Tibial artery (tissue), 4 donors: ENCODE measurements at regions not wholly inside any gene's neighbourhood (a gene's known extent, or its start where the extent isn't known, plus 50 kb on each side); places are given as distances from the start of the nearest gene placed in this dataset.

Experiments used
- DNase-seq, 2 donors: peaks; one replicate each; pipeline ENCODE4 v3.0.0-alpha.2; 2019
- H3K27ac ChIP-seq, 2 donors: fragments of 200-600 bp; sonication (generic) in 1 of 2; 1 replicate in 1 of 2; 2 replicates in 1 of 2; pipeline ENCODE4 v1.5.1; 2018 to 2019; ENCODE audit warnings: mild to moderate bottlenecking in 1 of 2
- H3K27me3 ChIP-seq, 2 donors: fragments of 200-600 bp; sonication (generic) in 1 of 2; one replicate each; pipeline versions ENCODE4 v1.5.1 to v1.6.0; 2016 to 2019
- H3K36me3 ChIP-seq, 3 donors: fragments of 200-600 bp; sonication (generic) in 2 of 3; one replicate each; pipeline ENCODE4 v1.5.1; 2016 to 2019; ENCODE audit warnings: mild to moderate bottlenecking in 2 of 3
- H3K4me1 ChIP-seq, 4 donors: fragments of 200-600 bp; sonication (generic) in 2 of 4; 1 replicate in 3 of 4; 2 replicates in 1 of 4; pipeline ENCODE4 v1.5.1; 2016 to 2019
- H3K4me3 ChIP-seq, 2 donors: fragments of 200-600 bp; sonication (generic) in 1 of 2; 1 replicate in 1 of 2; 2 replicates in 1 of 2; pipeline ENCODE4 v1.5.1; 2018 to 2019; ENCODE audit warnings: mild to moderate bottlenecking in 2 of 2
- H3K9me3 ChIP-seq, 3 donors: fragments of 200-600 bp; sonication (generic) in 1 of 3; one replicate each; pipeline ENCODE4 v1.5.1; 2016 to 2019
- CTCF ChIP-seq, 2 experiments: fragments of 200-600 bp in 1 of 2; fragments of 450-650 bp in 1 of 2; IDR thresholded peaks; one replicate each; pipeline ENCODE4 v1.5.1; 2017 to 2019; ENCODE audit warnings: antibody characterized with exemption in 2 of 2, mild to moderate bottlenecking in 1 of 2, moderate library complexity in 1 of 2
- intact Hi-C: fragments of 100-400 bp; cut with DNase I; formaldehyde crosslinking; loops from one replicate; pipeline ENCODE4 v1.15.0; 2023; ENCODE audit warnings: low total_unique reads

- intact Hi-C loops, result no loop called here
- no peaks in the 10 kb centered on the region for H3K36me3 ChIP-seq
- H3K27ac ChIP-seq, result no peak overlapping the region
- no peak for TF ChIP-seq CTCF (IDR thresholded peaks at IDR 0.05)
- no peak for DNase-seq
- no peaks in the 10 kb centered on the region for H3K27me3 ChIP-seq
- H3K4me1 ChIP-seq, result no peaks in the 10 kb centered on the region
- no peaks in the 10 kb centered on the region for H3K9me3 ChIP-seq
- H3K4me3 ChIP-seq, result no peak overlapping the region
Measured at GRCh38 chr13:83167203-83167602, 715.1 kb downstream of the SLITRK1 start.

DNA sequence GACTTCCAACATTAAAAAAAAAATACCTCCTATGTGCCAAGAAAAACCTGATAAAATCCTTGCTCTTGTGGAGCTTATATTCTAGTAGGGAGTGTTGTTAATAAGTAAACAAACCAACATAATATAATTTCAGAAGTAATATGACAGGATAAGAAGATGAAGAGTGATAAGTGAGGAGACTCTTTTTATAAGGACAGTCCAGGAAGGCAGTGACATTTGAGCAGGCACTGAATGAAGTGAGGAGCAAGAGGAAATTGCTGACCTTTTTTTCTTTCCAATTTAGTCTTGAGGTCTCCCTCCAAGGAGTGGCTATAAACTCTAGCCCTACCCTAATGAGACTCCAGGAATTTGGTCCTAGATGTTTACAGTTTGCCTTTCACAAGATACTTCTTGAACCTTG, 715.7 kb downstream of the SLITRK1 start:
- no peak overlapping the region for H3K27ac ChIP-seq
- H3K27me3 ChIP-seq, result no peaks in the 10 kb centered on the region
- H3K36me3 ChIP-seq, result no peaks in the 10 kb centered on the region
- no peaks in the 10 kb centered on the region for H3K9me3 ChIP-seq
- DNase-seq, result no peak
- no peak overlapping the region for H3K4me3 ChIP-seq
- intact Hi-C loops, result no loop called here
- TF ChIP-seq CTCF (IDR thresholded peaks at IDR 0.05), result no peak
- no peaks in the 10 kb centered on the region for H3K4me1 ChIP-seq

DNA sequence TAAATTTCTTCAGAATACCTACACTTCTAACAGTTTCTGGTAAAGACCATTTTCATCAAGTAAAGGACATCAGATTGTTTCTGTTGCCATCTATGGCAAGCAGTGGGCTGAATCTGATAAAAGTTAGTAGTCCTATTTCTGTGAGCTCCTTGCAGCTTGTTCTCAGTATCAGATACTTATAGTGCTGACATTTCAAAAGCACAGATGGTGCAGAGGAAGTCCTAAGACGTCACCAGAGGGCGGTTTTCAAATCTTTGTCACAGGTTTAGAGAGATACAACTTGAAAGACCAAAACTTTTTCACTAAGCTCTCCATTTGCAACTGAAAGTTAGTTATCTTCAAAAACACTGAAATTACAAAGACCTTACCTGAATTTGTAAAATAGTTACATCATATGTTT, 719.8 kb downstream of the SLITRK1 start:
- H3K9me3 ChIP-seq, result no peaks in the 10 kb centered on the region
- no peaks in the 10 kb centered on the region for H3K4me1 ChIP-seq
- no peak overlapping the region for H3K4me3 ChIP-seq
- intact Hi-C loops, result no loop called here
- H3K36me3 ChIP-seq, result no peaks in the 10 kb centered on the region
- H3K27ac ChIP-seq, result no peak overlapping the region
- DNase-seq, result no peak
- no peaks in the 10 kb centered on the region for H3K27me3 ChIP-seq
- TF ChIP-seq CTCF (IDR thresholded peaks at IDR 0.05), result no peak

DNA sequence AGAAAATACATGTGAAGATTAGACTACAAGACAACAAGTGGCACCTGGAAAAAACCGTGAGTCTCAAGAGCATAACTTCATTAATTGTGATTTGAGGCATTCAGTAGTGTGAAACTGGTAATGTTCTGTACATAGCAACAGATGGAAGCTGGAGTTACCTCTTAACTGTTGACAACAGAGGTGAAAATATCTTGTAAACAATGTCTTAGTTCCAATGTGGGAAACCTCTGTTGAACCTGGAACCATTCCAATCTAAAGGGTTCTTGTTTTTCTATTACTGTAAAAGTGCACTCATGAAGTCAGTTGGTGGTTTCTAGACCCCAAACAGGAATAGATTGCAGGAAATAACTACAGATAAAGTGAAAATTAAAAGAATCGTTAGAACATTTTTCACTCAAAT, 728.4 kb downstream of the SLITRK1 start:
- H3K4me1 ChIP-seq, result no peaks in the 10 kb centered on the region
- no peaks in the 10 kb centered on the region for H3K36me3 ChIP-seq
- no peak for TF ChIP-seq CTCF (IDR thresholded peaks at IDR 0.05)
- no peak for DNase-seq
- intact Hi-C loops, result no loop called here
- no peaks in the 10 kb centered on the region for H3K27me3 ChIP-seq
- no peak overlapping the region for H3K4me3 ChIP-seq
- no peak overlapping the region for H3K27ac ChIP-seq
- H3K9me3 ChIP-seq, result no peaks in the 10 kb centered on the region

- no peak for DNase-seq
- H3K27me3 ChIP-seq, result no peaks in the 10 kb centered on the region
- H3K9me3 ChIP-seq, result no peaks in the 10 kb centered on the region
- H3K4me1 ChIP-seq, result no peaks in the 10 kb centered on the region
- H3K4me3 ChIP-seq, result no peak overlapping the region
- no peaks in the 10 kb centered on the region for H3K36me3 ChIP-seq
- intact Hi-C loops, result no loop called here
- H3K27ac ChIP-seq, result no peak overlapping the region
- TF ChIP-seq CTCF (IDR thresholded peaks at IDR 0.05), result no peak
Measured at GRCh38 chr13:83151308-83151660, 731.0 kb downstream of the SLITRK1 start.

- DNase-seq, result no peak
- H3K27ac ChIP-seq, result no peak overlapping the region
- no peaks in the 10 kb centered on the region for H3K4me1 ChIP-seq
- intact Hi-C loops, result no loop called here
- no peak for TF ChIP-seq CTCF (IDR thresholded peaks at IDR 0.05)
- H3K9me3 ChIP-seq, result no peaks in the 10 kb centered on the region
- H3K36me3 ChIP-seq, result no peaks in the 10 kb centered on the region
- H3K4me3 ChIP-seq, result no peak overlapping the region
- H3K27me3 ChIP-seq, result no peaks in the 10 kb centered on the region
Measured at GRCh38 chr13:83150616-83151307, 731.5 kb downstream of the SLITRK1 start.
